SK-N-MC (cell line): ENCODE measurements at regions not wholly inside any gene's neighbourhood (a gene's known extent, or its start where the extent isn't known, plus 50 kb on each side); places are given as distances from the start of the nearest gene placed in this dataset.

Source experiments
- EZH2 ChIP-seq: fragments of 200-600 bp; sonication (generic); IDR thresholded peaks from one replicate; pipeline ENCODE4 v1.6.1; 2017; ENCODE audit warnings: antibody characterized with exemption
- FOXP2 ChIP-seq: optimal IDR thresholded peaks from 2 replicates; pipeline ENCODE3; 2011; ENCODE audit warnings: mild to moderate bottlenecking, moderate library complexity; ENCODE audit not compliant: insufficient read depth; ENCODE audit errors: extremely low read length, control extremely low read depth
- POLR2AphosphoS5 ChIP-seq: IDR thresholded peaks from 2 replicates; pipeline ENCODE4 v1.6.1; 2012; ENCODE audit warnings: mild to moderate bottlenecking, low read depth, low read length, borderline replicate concordance

GRCh38 chr11:11025087-11025486 is 167.2 kb upstream of the ZBED5 start:
- TF ChIP-seq EZH2 (no peak), POLR2AphosphoS5 (no peak), FOXP2 (no peak)
